NCI-H510A (cell line): ENCODE measurements at regions not wholly inside any gene's neighbourhood (a gene's known extent, or its start where the extent isn't known, plus 50 kb on each side); places are given as distances from the start of the nearest gene placed in this dataset.

Source experiments
- DNase-seq: peaks from one replicate; lab custom pipeline; 2025; lab: John Stamatoyannopoulos, UW

DNA sequence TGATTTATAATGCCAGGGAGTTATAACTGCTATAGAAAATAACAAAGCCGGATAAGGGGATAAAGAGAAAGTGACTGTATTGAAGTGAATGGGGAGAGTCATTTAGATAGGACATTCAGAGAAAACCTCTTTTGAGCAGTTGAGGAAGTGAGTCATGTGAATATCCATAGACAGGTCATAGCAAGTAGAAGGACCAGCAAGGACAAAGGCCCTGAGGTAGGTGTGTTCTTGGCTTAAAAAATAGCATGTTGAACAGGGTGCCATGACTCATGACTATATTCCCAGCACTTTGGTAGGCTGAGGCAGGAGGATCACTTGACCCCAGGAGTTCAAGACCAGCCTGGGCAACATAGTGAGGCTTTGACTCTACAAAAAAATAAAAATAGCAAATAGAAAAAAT lies 51.5 kb upstream of the RAP1B start:
- no peak for DNase-seq

DNA sequence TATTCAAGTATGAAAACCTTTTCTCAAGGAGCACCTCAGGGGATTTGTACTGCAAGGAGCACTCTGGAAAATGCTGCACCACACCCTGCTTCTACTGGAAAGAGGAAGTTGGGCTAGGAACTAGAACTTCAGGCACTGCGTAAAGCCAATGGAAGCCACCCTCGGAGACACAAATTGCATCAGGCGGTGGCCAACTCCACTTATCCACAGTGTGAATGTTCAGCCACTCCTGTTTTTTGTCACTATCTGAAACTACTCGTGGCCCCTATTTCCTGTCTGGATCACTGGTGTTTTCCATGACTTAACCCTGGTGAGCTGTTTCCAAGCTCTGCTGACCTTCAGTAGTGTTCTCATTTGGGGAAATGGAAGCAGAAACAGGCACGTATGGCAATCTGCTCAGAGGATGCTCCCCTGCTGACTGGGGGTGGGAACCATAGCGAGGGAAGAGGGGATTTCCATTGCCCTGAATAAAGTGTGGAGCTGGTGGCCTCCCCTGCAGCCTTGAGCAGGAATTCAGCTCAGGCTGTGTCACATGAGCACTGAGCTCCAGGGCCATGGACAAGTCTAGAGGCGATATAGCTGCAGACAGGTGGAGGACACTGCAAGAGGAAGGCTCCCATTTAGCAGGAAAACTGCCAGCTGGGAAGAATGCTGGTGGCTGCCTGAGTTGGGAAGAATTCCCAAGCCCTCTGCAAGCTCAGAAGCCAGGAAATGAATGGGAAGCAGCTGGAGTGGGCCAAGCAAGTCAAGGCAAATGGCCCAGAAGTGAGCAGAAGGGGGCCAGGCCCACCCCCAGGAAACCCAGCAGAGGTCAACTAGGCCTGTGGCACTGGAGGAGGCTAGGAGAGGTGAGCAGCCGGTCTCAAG lies 50.5 kb upstream of the RAP1B start:
- DNase-seq, result no peak

DNA sequence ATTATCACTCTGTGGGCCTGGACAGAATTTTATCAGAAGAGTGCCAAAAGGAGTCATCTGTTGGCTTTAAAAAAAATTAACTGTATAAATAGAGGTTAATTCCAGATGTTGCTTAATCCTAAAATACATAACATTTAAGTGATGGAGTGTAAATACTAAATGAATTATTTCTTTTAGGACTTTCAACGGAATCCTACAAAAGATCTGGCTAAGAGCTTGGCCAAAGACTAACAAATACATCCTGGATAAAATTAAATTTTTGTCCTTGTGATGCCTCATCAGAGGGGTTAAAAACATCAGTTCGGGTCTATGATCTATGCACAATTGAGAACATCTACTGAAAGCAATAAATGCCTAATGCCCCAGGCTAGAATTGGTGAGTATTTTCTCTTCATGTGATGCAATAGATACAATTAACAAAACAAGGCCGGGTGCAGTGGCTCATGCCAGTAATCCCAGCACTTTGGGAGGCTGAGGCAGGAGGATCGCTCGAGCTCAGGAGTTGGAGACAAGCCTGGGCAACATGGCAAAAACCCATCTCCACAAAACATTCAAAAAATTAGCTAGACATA lies 49.8 kb upstream of the RAP1B start:
- DNase-seq, result no peak
